Calu3 (cell line): ENCODE measurements at regions not wholly inside any gene's neighbourhood (a gene's known extent, or its start where the extent isn't known, plus 50 kb on each side); places are given as distances from the start of the nearest gene placed in this dataset.

ENCODE experiments used
- BruUV-seq: library from RNA; stranded (reverse); fragments of 400-500 nt; replicated peaks from 2 replicates; lab custom pipeline; 2021; lab: Mats Ljungman, UMichigan
- CTCF ChIA-PET: fragments of 300-600 bp; sonication (Branson Sonifier 250); formaldehyde crosslinking; loops from one replicate; lab custom pipeline; 2022; ENCODE audit warnings: antibody characterized with exemption; lab: Charles Lee
- DNase-seq: peaks from one replicate; pipeline ENCODE4 v3.0.0; 2022
- H3K27ac Mint-ChIP-seq: one replicate; pipeline ENCODE4 v1.8.0; 2022; ENCODE audit warnings: mixed read lengths; ENCODE audit not compliant: unreplicated experiment
- H3K27me3 Mint-ChIP-seq: one replicate; pipeline ENCODE4 v1.8.0; 2022; ENCODE audit warnings: mixed read lengths; ENCODE audit not compliant: unreplicated experiment
- H3K36me3 Mint-ChIP-seq: one replicate; pipeline ENCODE4 v1.8.0; 2022; ENCODE audit warnings: mild to moderate bottlenecking, moderate library complexity, mixed read lengths; ENCODE audit not compliant: insufficient read depth, unreplicated experiment
- H3K4me1 Mint-ChIP-seq: one replicate; pipeline ENCODE4 v1.8.0; 2022; ENCODE audit warnings: mild to moderate bottlenecking, low read depth, mixed read lengths; ENCODE audit not compliant: unreplicated experiment
- H3K4me3 Mint-ChIP-seq: one replicate; pipeline ENCODE4 v1.8.0; 2022; ENCODE audit warnings: mild to moderate bottlenecking, low read depth, moderate library complexity, mixed read lengths; ENCODE audit not compliant: unreplicated experiment
- H3K9me3 Mint-ChIP-seq: one replicate; pipeline ENCODE4 v1.8.0; 2022; ENCODE audit warnings: low read depth, mixed read lengths; ENCODE audit not compliant: unreplicated experiment
- CTCF ChIP-seq: fragments of 200-600 bp; IDR thresholded peaks from one replicate; pipeline ENCODE4 v1.8.0; 2022; ENCODE audit warnings: antibody characterized with exemption; ENCODE audit not compliant: unreplicated experiment
- intact Hi-C: fragments of 100-400 bp; cut with micrococcal nuclease; formaldehyde crosslinking; loops from one replicate; pipeline ENCODE4 v1.10.0; 2022; ENCODE audit not compliant: unreplicated experiment

DNA sequence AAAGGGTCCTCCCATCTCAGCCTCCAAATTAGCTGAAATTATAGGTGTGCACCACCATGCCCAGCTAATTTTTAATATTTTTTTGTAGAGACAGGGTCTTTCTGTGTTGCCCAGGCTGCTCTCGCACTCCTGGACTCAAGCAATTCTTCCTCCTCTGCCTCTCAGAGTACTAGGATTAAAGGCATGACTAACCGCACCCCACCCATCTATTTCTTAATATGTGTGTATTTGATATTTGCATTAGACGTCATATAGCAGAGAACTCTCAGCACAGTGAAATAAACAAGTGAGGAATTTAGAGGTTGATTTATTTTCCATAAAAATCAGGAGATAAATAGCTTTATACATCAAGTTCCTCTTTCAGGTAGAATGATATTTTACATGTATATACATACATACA lies 213.5 kb downstream of the FSIP2 start:
- no peak for TF ChIP-seq CTCF
- H3K27me3 Mint-ChIP-seq: no peaks in the 10 kb centered on the region
- H3K9me3 Mint-ChIP-seq: peaks cover 3% of the 10 kb centered on the region
- intact Hi-C loops: no loop called here
- no peak overlapping the region for H3K4me3 Mint-ChIP-seq
- no peak overlapping the region for H3K27ac Mint-ChIP-seq
- CTCF ChIA-PET: no interaction called here
- no peaks in the 10 kb centered on the region for H3K4me1 Mint-ChIP-seq
- no TSS peak for BruUV-seq
- H3K36me3 Mint-ChIP-seq: no peaks in the 10 kb centered on the region
- no peak for DNase-seq

GRCh38 chr2:185954389-185954788 lies 215.8 kb downstream of the FSIP2 start:
- no peaks in the 10 kb centered on the region for H3K36me3 Mint-ChIP-seq
- no peaks in the 10 kb centered on the region for H3K27me3 Mint-ChIP-seq
- no peak for TF ChIP-seq CTCF
- no peak overlapping the region for H3K4me3 Mint-ChIP-seq
- intact Hi-C loops: no loop called here
- CTCF ChIA-PET: no interaction called here
- H3K4me1 Mint-ChIP-seq: no peaks in the 10 kb centered on the region
- BruUV-seq: no TSS peak
- no peak for DNase-seq
- H3K27ac Mint-ChIP-seq: no peak overlapping the region
- peaks cover 5% of the 10 kb centered on the region for H3K9me3 Mint-ChIP-seq

- H3K9me3 Mint-ChIP-seq: peaks cover 3% of the 10 kb centered on the region
- CTCF ChIA-PET: no interaction called here
Measured at GRCh38 chr2:185955050-185955449, 216.4 kb downstream of the FSIP2 start.

DNA sequence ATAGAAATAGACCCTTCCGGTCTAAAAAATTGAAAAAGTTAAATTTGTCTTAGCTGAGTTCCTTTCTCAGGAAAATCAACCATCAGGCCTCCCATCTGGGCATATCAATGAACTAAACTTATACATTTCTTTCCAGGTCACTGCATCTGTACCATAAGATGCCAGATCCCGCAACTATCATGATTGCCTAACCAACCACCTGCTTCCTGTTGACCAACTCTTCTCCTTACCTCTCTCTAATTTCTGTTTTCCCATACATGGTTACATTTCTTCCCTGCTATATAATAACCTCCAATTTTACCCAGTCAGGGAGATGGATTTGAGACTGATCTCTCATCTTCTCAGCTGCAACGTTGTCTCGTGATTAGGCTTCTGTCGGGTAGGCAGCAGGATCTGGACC lies 228.7 kb downstream of the FSIP2 start:
- CTCF ChIA-PET: no interaction called here
- no TSS peak for BruUV-seq
- intact Hi-C loops: no loop called here
- Mint-ChIP-seq H3K4me1 (peaks cover 13% of the 10 kb centered on the region), H3K27ac (no peak overlapping the region), H3K36me3 (no peaks in the 10 kb centered on the region), H3K4me3 (no peak overlapping the region), H3K9me3 (no peaks in the 10 kb centered on the region), H3K27me3 (no peaks in the 10 kb centered on the region)
- TF ChIP-seq CTCF: no peak
- DNase-seq: no peak

More at GRCh38 chr2:185955050-185955449, 216.4 kb downstream of the FSIP2 start:
- no peak overlapping the region for H3K4me3 Mint-ChIP-seq
- no peaks in the 10 kb centered on the region for H3K27me3 Mint-ChIP-seq
- DNase-seq: no peak
- TF ChIP-seq CTCF: no peak
- intact Hi-C loops: no loop called here
- no peak overlapping the region for H3K27ac Mint-ChIP-seq
- no peaks in the 10 kb centered on the region for H3K4me1 Mint-ChIP-seq
- no peaks in the 10 kb centered on the region for H3K36me3 Mint-ChIP-seq
- no TSS peak for BruUV-seq
